ENCODE measurements at regions not wholly inside any gene's neighbourhood (a gene's known extent, or its start where the extent isn't known, plus 50 kb on each side); places are given as distances from the start of the nearest gene placed in this dataset.

- H3K79me2 ChIP-seq (ENCODE audit: insufficient read depth, low read length): no peaks in the 10 kb centered on the region
These were observed 357.1 kb upstream of the SATB1 start for GRCh38 chr3:18782191-18782590.

GRCh38 chr3:18780959-18781358 is 355.8 kb upstream of the SATB1 start:
- no peak for TF ChIP-seq CTCF (IDR thresholded peaks at IDR 0.05)
- H3K27ac Mint-ChIP-seq: peak overlapping the region in 1 of 7 donors; percentile 0
- no peak overlapping the region for H3K4me3 Mint-ChIP-seq
- H3K36me3 Mint-ChIP-seq: no peaks in the 10 kb centered on the region
- H3K9me3 ChIP-seq (replicated peaks in 1 of 2; ENCODE audit: control insufficient read depth in 1 of 2, insufficient read depth in 1 of 2, low read length in 2 of 2): no peaks in the 10 kb centered on the region
- no peak overlapping the region for H2AFZ ChIP-seq (ENCODE audit: insufficient read depth, low read depth, low read length, poor library complexity, severe bottlenecking)
- no peak for DNase-seq
- H3K79me2 ChIP-seq (ENCODE audit: insufficient read depth, low read length): no peaks in the 10 kb centered on the region
- H3K36me3 ChIP-seq (replicated peaks in 1 of 2; ENCODE audit: control insufficient read depth in 1 of 2, insufficient read depth in 2 of 2, low read length in 2 of 2): no peaks in the 10 kb centered on the region
- no peak overlapping the region for H3K27ac ChIP-seq (ENCODE audit: low read depth in 1 of 2, low read length in 2 of 2)
- H3K27me3 Mint-ChIP-seq (ENCODE audit: low read depth in 3 of 3): no peaks in the 10 kb centered on the region
- H3K4me1 ChIP-seq (ENCODE audit: control insufficient read depth in 1 of 2, insufficient read depth in 2 of 2, low read length in 2 of 2): no peaks in the 10 kb centered on the region
- H3K4me3 ChIP-seq (replicated peaks in 1 of 3; ENCODE audit: low read depth in 2 of 3, low read length in 3 of 3): no peak overlapping the region
- H3K4me1 Mint-ChIP-seq: peaks cover 2% of the 10 kb centered on the region
- H3K9me3 Mint-ChIP-seq: peaks cover 0 to 3% (median 0%) of the 10 kb centered on the region in 7 donors
- H3K9ac ChIP-seq (ENCODE audit: insufficient read depth, low read length, poor library complexity, severe bottlenecking): no peak overlapping the region
- intact Hi-C loops (cut with micrococcal nuclease): no loop called here
- no peaks in the 10 kb centered on the region for H3K27me3 ChIP-seq (ENCODE audit: control insufficient read depth in 2 of 2, insufficient read depth in 2 of 2, low read length in 2 of 2)
- H3K4me2 ChIP-seq (replicated peaks; ENCODE audit: extremely low read depth, low read length, poor library complexity, severe bottlenecking): no peak overlapping the region
- no peaks in the 10 kb centered on the region for H4K20me1 ChIP-seq (ENCODE audit: insufficient read depth, low read length)
- WGBS (ENCODE audit: insufficient coverage): no CpG with 5 or more reads among the region's 3 CpGs

More at GRCh38 chr3:18782191-18782590, 357.1 kb upstream of the SATB1 start:
- DNase-seq: no peak
- no peaks in the 10 kb centered on the region for H3K9me3 ChIP-seq (replicated peaks in 1 of 2; ENCODE audit: control insufficient read depth in 1 of 2, insufficient read depth in 1 of 2, low read length in 2 of 2)
- H3K27ac ChIP-seq (ENCODE audit: low read depth in 1 of 2, low read length in 2 of 2): no peak overlapping the region
- H3K4me1 ChIP-seq (ENCODE audit: control insufficient read depth in 1 of 2, insufficient read depth in 2 of 2, low read length in 2 of 2): no peaks in the 10 kb centered on the region
- no peaks in the 10 kb centered on the region for H3K36me3 ChIP-seq (replicated peaks in 1 of 2; ENCODE audit: control insufficient read depth in 1 of 2, insufficient read depth in 2 of 2, low read length in 2 of 2)
- TF ChIP-seq CTCF (IDR thresholded peaks at IDR 0.05): no peak
- H3K4me3 ChIP-seq (replicated peaks in 1 of 3; ENCODE audit: low read depth in 2 of 3, low read length in 3 of 3): no peak overlapping the region
- Mint-ChIP-seq H3K27ac (no peak overlapping the region), H3K4me3 (no peak overlapping the region), H3K4me1 (peaks cover 2% of the 10 kb centered on the region), H3K9me3 (peaks cover 0 to 3% (median 0%) of the 10 kb centered on the region in 7 donors), H3K27me3 (ENCODE audit: low read depth in 3 of 3) (no peaks in the 10 kb centered on the region), H3K36me3 (no peaks in the 10 kb centered on the region)
- WGBS (ENCODE audit: insufficient coverage): no CpG with 5 or more reads among the region's 2 CpGs
- no peak overlapping the region for H2AFZ ChIP-seq (ENCODE audit: insufficient read depth, low read depth, low read length, poor library complexity, severe bottlenecking)
- intact Hi-C loops (cut with micrococcal nuclease): no loop called here
- no peaks in the 10 kb centered on the region for H4K20me1 ChIP-seq (ENCODE audit: insufficient read depth, low read length)
- H3K9ac ChIP-seq (ENCODE audit: insufficient read depth, low read length, poor library complexity, severe bottlenecking): no peak overlapping the region
- H3K27me3 ChIP-seq (ENCODE audit: control insufficient read depth in 2 of 2, insufficient read depth in 2 of 2, low read length in 2 of 2): no peaks in the 10 kb centered on the region
- H3K4me2 ChIP-seq (replicated peaks; ENCODE audit: extremely low read depth, low read length, poor library complexity, severe bottlenecking): no peak overlapping the region
